HEK293 (cell line): ENCODE measurements at regions not wholly inside any gene's neighbourhood (a gene's known extent, or its start where the extent isn't known, plus 50 kb on each side); places are given as distances from the start of the nearest gene placed in this dataset.

ENCODE experiments used
- CTCF ChIA-PET: fragments of 350-600 bp; formaldehyde crosslinking; extraction: SDS; loops from one replicate; lab custom pipeline; 2021; ENCODE audit warnings: antibody characterized with exemption; lab: Yijun Ruan, JAX
- POLR2A ChIA-PET: fragments of 300-600 bp; formaldehyde crosslinking; extraction: SDS; loops from one replicate; lab custom pipeline; 2020; ENCODE audit warnings: antibody characterized with exemption, inconsistent platforms; lab: Yijun Ruan, JAX
- H3K27ac ChIP-seq: fragments of 200-500 bp; sonication (Bioruptor generic); 2 replicates; pipeline ENCODE4 v1.5.1; 2014; ENCODE audit warnings: low read depth, low read length, control low read depth, inconsistent platforms; ENCODE audit errors: extremely low read depth
- H3K36me3 ChIP-seq, 2 experiments: fragments of 200-500 bp in 1 of 2; sonication (Bioruptor generic) in 1 of 2; 1 replicate in 1 of 2; 2 replicates in 1 of 2; pipeline ENCODE4 v1.5.1; 2014 to 2017; ENCODE audit warnings: inconsistent platforms in 2 of 2, low read length in 2 of 2; ENCODE audit not compliant: control insufficient read depth in 2 of 2, insufficient read depth in 1 of 2
- H3K4me1 ChIP-seq: fragments of 200-500 bp; sonication (Bioruptor generic); 2 replicates; pipeline ENCODE4 v1.5.1; 2014; ENCODE audit warnings: mild to moderate bottlenecking, low read length, inconsistent platforms; ENCODE audit not compliant: control insufficient read depth, insufficient read depth
- H3K4me3 ChIP-seq: 2 replicates; pipeline ENCODE4 v1.5.1; 2011; ENCODE audit warnings: low read depth, mild to moderate bottlenecking, control low read depth, low read length, moderate library complexity
- H3K9me3 ChIP-seq: fragments of 200-500 bp; sonication (Bioruptor generic); 2 replicates; pipeline ENCODE4 v1.5.1; 2014; ENCODE audit warnings: low read depth, low read length, inconsistent platforms; ENCODE audit not compliant: control insufficient read depth, insufficient read depth
- KLF16 ChIP-seq: fragments of 450-650 bp; formaldehyde crosslinking; IDR thresholded peaks from 2 replicates; pipeline ENCODE4 v1.5.1; 2017; ENCODE audit warnings: missing biosample characterization, missing genetic modification characterization
- PRDM1 ChIP-seq: fragments of 450-650 bp; formaldehyde crosslinking; IDR thresholded peaks from 2 replicates; pipeline ENCODE4; 2016; ENCODE audit warnings: missing biosample characterization, missing genetic modification characterization
- YY1 ChIP-seq: fragments of 450-650 bp; formaldehyde crosslinking; IDR thresholded peaks from 2 replicates; pipeline ENCODE4 v1.5.1; 2018; ENCODE audit warnings: missing biosample characterization, missing genetic modification characterization
- YY2 ChIP-seq: fragments of 450-650 bp; formaldehyde crosslinking; IDR thresholded peaks from 2 replicates; pipeline ENCODE4 v1.5.1; 2016; ENCODE audit warnings: missing biosample characterization, missing genetic modification characterization
- ZBTB17 ChIP-seq: fragments of 450-650 bp; formaldehyde crosslinking; IDR thresholded peaks from 2 replicates; pipeline ENCODE4 v1.5.1; 2016; ENCODE audit warnings: missing biosample characterization, missing genetic modification characterization
- ZNF221 ChIP-seq: fragments of 450-650 bp; formaldehyde crosslinking; IDR thresholded peaks from 2 replicates; pipeline ENCODE4 v1.5.1; 2017; ENCODE audit warnings: missing biosample characterization, missing genetic modification characterization, borderline replicate concordance
- ZNF302 ChIP-seq: fragments of 450-650 bp; formaldehyde crosslinking; IDR thresholded peaks from 2 replicates; pipeline ENCODE4 v1.5.1; 2016; ENCODE audit warnings: missing biosample characterization, missing genetic modification characterization, low read depth
- ZNF350 ChIP-seq: fragments of 450-650 bp; formaldehyde crosslinking; IDR thresholded peaks from 2 replicates; pipeline ENCODE4 v1.5.0; 2017; ENCODE audit warnings: missing biosample characterization, mild to moderate bottlenecking, missing genetic modification characterization
- ZNF707 ChIP-seq: fragments of 450-650 bp; formaldehyde crosslinking; IDR thresholded peaks from 2 replicates; pipeline ENCODE4 v1.5.1; 2016; ENCODE audit warnings: missing biosample characterization, missing genetic modification characterization
- ZSCAN16 ChIP-seq: fragments of 450-650 bp; formaldehyde crosslinking; IDR thresholded peaks from 2 replicates; pipeline ENCODE4 v1.5.1; 2016; ENCODE audit warnings: missing biosample characterization, missing genetic modification characterization
- TF ChIP-seq, protein P1 (sequence below): fragments of 450-650 bp; formaldehyde crosslinking; IDR thresholded peaks from 2 replicates; pipeline ENCODE4 v1.5.1; 2016; ENCODE audit warnings: missing biosample characterization, missing genetic modification characterization, low read depth
- TF ChIP-seq, protein P2 (sequence below): fragments of 450-650 bp; formaldehyde crosslinking; IDR thresholded peaks from 2 replicates; pipeline ENCODE4; 2016; ENCODE audit warnings: missing biosample characterization, missing genetic modification characterization
- TF ChIP-seq, protein P3 (sequence below): fragments of 450-650 bp; formaldehyde crosslinking; IDR thresholded peaks from 2 replicates; pipeline ENCODE4 v1.5.1; 2017; ENCODE audit warnings: missing biosample characterization, missing genetic modification characterization
- TF ChIP-seq, protein P4 (sequence below): fragments of 450-650 bp; formaldehyde crosslinking; IDR thresholded peaks from 2 replicates; pipeline ENCODE4 v1.5.1; 2016; ENCODE audit warnings: missing biosample characterization, missing genetic modification characterization
- TF ChIP-seq, protein P5 (sequence below): fragments of 450-650 bp; formaldehyde crosslinking; IDR thresholded peaks from 2 replicates; pipeline ENCODE4 v1.5.1; 2016; ENCODE audit warnings: missing biosample characterization, missing genetic modification characterization, borderline replicate concordance
- TF ChIP-seq, protein P6 (sequence below): fragments of 450-650 bp; formaldehyde crosslinking; IDR thresholded peaks from 2 replicates; pipeline ENCODE4 v1.5.1; 2016; ENCODE audit warnings: missing biosample characterization, missing genetic modification characterization

DNA sequence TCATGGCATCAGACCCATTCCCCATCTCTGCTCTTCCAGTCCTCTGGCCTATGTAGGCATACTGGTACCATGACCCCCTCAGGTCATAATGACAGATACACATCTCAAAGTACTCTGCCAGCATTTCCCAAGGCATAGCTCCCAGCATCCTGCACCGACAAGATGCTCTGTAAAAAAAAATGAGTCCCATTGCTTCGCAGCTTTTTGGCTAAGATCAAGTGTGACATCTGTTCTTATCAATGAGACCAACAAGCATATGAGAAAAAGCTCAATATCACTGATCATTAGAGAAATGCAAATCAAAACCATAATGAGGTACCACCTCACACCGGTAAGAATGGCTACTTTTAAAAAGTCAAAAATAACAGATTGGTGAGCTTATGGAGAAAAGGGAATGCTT, 463.9 kb upstream of the PROK2 start (continued):
- TF ChIP-seq, protein P1, sequence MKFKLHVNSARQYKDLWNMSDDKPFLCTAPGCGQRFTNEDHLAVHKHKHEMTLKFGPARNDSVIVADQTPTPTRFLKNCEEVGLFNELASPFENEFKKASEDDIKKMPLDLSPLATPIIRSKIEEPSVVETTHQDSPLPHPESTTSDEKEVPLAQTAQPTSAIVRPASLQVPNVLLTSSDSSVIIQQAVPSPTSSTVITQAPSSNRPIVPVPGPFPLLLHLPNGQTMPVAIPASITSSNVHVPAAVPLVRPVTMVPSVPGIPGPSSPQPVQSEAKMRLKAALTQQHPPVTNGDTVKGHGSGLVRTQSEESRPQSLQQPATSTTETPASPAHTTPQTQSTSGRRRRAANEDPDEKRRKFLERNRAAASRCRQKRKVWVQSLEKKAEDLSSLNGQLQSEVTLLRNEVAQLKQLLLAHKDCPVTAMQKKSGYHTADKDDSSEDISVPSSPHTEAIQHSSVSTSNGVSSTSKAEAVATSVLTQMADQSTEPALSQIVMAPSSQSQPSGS (tag by site-specific recombination), result no peak

DNA sequence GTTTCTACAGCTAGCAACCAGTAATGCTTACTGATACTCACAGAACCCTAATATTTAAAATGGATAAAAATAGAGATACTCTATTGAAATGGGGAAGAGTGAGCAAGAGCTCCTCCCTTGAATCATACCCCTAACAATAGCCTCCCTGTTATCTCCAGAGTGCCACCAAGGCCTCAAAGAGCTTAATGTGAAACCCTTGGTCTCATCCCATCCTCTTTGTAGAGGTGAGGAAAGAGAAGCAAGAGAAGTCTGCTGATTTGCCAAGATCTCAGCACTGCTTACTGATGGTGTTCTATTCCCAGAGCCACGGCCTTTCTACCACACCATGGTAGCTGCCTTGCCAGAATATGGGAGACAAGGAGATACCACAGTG, 463.4 kb upstream of the PROK2 start:
- Histone ChIP-seq H3K4me3 (no peak overlapping the region), H3K9me3 (no peaks in the 10 kb centered on the region), H3K4me1 (no peaks in the 10 kb centered on the region), H3K36me3 (no peaks in the 10 kb centered on the region), H3K27ac (no peak overlapping the region)
- TF ChIP-seq, protein P2, sequence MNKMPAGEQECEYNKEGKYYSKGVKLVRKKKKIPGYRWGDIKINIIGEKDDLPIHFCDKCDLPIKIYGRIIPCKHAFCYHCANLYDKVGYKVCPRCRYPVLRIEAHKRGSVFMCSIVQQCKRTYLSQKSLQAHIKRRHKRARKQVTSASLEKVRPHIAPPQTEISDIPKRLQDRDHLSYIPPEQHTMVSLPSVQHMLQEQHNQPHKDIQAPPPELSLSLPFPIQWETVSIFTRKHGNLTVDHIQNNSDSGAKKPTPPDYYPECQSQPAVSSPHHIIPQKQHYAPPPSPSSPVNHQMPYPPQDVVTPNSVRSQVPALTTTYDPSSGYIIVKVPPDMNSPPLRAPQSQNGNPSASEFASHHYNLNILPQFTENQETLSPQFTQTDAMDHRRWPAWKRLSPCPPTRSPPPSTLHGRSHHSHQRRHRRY (tag by site-specific recombination), result no peak
- TF ChIP-seq, protein P3, sequence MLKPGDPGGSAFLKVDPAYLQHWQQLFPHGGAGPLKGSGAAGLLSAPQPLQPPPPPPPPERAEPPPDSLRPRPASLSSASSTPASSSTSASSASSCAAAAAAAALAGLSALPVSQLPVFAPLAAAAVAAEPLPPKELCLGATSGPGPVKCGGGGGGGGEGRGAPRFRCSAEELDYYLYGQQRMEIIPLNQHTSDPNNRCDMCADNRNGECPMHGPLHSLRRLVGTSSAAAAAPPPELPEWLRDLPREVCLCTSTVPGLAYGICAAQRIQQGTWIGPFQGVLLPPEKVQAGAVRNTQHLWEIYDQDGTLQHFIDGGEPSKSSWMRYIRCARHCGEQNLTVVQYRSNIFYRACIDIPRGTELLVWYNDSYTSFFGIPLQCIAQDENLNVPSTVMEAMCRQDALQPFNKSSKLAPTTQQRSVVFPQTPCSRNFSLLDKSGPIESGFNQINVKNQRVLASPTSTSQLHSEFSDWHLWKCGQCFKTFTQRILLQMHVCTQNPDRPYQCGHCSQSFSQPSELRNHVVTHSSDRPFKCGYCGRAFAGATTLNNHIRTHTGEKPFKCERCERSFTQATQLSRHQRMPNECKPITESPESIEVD (tag by site-specific recombination), result no peak
- ChIA-PET CTCF (interaction anchor here (0.5 to 0.6 kb wide), 2 partner anchors 165 to 262 kb away, joined by 3 to 7 read pairs; no protein-coding TSS in a partner anchor), POLR2A (no interaction called here)

DNA sequence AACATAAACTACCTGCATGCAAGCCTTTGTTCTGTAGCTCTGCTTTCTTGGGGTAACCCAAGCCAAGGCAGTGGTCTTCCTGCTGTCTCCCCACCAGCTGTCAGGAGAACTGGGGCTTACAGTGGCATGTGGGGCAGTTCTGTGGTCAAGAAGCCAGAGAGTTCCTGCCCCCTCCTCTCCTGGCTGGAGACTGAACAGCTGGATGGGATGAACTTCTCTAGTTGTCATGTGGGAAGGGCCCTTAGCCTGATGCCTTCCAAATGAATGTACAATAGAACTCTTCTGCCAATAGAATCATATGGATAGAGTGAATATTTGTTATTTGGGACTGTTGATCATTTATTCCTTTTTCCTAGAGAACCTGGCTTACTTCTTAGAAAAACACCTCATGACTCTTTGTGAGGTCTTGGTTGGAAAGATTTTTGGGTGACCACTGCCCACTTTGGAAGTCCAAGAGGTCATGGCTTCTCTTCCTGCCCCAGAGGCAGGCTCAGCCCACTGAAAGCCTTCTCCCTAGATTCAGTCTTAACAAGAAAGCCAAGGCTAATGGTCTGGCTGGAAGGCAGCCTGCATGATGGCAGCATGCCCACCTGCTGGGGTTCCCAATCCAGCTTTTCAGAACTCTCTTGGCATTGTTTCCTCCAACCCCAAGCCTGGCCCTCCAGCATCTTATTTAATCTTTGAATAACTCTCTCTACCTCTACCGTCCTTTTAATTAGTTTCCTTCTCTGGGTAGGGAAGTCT, 462.9 kb upstream of the PROK2 start:
- Histone ChIP-seq H3K4me1 (no peaks in the 10 kb centered on the region), H3K36me3 (no peaks in the 10 kb centered on the region), H3K27ac (no peak overlapping the region), H3K9me3 (no peaks in the 10 kb centered on the region), H3K4me3 (no peak overlapping the region)
- no peak for TF ChIP-seq YY1 (tag by site-specific recombination)
- no peak for TF ChIP-seq ZNF350
- TF ChIP-seq, protein P4, sequence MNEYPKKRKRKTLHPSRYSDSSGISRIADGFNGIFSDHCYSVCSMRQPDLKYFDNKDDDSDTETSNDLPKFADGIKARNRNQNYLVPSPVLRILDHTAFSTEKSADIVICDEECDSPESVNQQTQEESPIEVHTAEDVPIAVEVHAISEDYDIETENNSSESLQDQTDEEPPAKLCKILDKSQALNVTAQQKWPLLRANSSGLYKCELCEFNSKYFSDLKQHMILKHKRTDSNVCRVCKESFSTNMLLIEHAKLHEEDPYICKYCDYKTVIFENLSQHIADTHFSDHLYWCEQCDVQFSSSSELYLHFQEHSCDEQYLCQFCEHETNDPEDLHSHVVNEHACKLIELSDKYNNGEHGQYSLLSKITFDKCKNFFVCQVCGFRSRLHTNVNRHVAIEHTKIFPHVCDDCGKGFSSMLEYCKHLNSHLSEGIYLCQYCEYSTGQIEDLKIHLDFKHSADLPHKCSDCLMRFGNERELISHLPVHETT (tag by site-specific recombination), result no peak
- no peak for TF ChIP-seq ZBTB17
- no peak for TF ChIP-seq KLF16 (tag by site-specific recombination)
- no peak for TF ChIP-seq YY2 (tag by site-specific recombination)
- TF ChIP-seq, protein P5, sequence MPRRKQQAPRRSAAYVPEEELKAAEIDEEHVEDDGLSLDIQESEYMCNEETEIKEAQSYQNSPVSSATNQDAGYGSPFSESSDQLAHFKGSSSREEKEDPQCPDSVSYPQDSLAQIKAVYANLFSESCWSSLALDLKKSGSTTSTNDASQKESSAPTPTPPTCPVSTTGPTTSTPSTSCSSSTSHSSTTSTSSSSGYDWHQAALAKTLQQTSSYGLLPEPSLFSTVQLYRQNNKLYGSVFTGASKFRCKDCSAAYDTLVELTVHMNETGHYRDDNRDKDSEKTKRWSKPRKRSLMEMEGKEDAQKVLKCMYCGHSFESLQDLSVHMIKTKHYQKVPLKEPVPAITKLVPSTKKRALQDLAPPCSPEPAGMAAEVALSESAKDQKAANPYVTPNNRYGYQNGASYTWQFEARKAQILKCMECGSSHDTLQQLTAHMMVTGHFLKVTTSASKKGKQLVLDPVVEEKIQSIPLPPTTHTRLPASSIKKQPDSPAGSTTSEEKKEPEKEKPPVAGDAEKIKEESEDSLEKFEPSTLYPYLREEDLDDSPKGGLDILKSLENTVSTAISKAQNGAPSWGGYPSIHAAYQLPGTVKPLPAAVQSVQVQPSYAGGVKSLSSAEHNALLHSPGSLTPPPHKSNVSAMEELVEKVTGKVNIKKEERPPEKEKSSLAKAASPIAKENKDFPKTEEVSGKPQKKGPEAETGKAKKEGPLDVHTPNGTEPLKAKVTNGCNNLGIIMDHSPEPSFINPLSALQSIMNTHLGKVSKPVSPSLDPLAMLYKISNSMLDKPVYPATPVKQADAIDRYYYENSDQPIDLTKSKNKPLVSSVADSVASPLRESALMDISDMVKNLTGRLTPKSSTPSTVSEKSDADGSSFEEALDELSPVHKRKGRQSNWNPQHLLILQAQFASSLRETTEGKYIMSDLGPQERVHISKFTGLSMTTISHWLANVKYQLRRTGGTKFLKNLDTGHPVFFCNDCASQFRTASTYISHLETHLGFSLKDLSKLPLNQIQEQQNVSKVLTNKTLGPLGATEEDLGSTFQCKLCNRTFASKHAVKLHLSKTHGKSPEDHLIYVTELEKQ (tag by site-specific recombination), result no peak
- no peak for TF ChIP-seq ZSCAN16 (tag by site-specific recombination)
- no peak for TF ChIP-seq ZNF302 (tag by site-specific recombination)
- no peak for TF ChIP-seq ZNF707 (tag by site-specific recombination)
- no peak for TF ChIP-seq ZNF221 (tag by site-specific recombination)
- TF ChIP-seq, protein P2 (tag by site-specific recombination), result no peak
- TF ChIP-seq PRDM1 (tag by site-specific recombination), result no peak
- TF ChIP-seq, protein P6, sequence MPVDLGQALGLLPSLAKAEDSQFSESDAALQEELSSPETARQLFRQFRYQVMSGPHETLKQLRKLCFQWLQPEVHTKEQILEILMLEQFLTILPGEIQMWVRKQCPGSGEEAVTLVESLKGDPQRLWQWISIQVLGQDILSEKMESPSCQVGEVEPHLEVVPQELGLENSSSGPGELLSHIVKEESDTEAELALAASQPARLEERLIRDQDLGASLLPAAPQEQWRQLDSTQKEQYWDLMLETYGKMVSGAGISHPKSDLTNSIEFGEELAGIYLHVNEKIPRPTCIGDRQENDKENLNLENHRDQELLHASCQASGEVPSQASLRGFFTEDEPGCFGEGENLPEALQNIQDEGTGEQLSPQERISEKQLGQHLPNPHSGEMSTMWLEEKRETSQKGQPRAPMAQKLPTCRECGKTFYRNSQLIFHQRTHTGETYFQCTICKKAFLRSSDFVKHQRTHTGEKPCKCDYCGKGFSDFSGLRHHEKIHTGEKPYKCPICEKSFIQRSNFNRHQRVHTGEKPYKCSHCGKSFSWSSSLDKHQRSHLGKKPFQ (tag by site-specific recombination), result no peak
- ChIA-PET CTCF (interaction anchor here (0.5 to 0.6 kb wide), 2 partner anchors 165 to 261 kb away, joined by 3 to 7 read pairs; no protein-coding TSS in a partner anchor), POLR2A (no interaction called here)
